T-helper 17 cell (primary cell): ENCODE measurements at regions not wholly inside any gene's neighbourhood (a gene's known extent, or its start where the extent isn't known, plus 50 kb on each side); places are given as distances from the start of the nearest gene placed in this dataset.

Source experiments
- ATAC-seq: fragments of 150-1000 bp; cut with Tn5 transposase; 2 replicates; pipeline ENCODE4 v1.10.0; 2021; ENCODE audit warnings: mild to moderate bottlenecking, moderate library complexity
- DNase-seq, 3 donors: peaks; one replicate each; pipeline versions ENCODE4 v3.0.0 to v3.0.0-alpha.2; 2020 to 2021
- H3K9me3 ChIP-seq: one replicate; pipeline ENCODE4 v1.7.0; 2013; ENCODE audit warnings: low read length, mild to moderate bottlenecking; ENCODE audit not compliant: control insufficient read depth, poor library complexity, severe bottlenecking
- H3K27ac Mint-ChIP-seq: one replicate; pipeline ENCODE4 v1.8.0; 2022; ENCODE audit warnings: mild to moderate bottlenecking, moderate library complexity, mixed read lengths
- H3K27me3 Mint-ChIP-seq: one replicate; pipeline ENCODE4 v1.8.0; 2022; ENCODE audit warnings: mixed read lengths
- H3K36me3 Mint-ChIP-seq: one replicate; pipeline ENCODE4 v1.8.0; 2022; ENCODE audit warnings: low read depth, mixed read lengths
- H3K4me1 Mint-ChIP-seq: one replicate; pipeline ENCODE4 v1.8.0; 2022; ENCODE audit warnings: mild to moderate bottlenecking, mixed read lengths
- H3K4me3 Mint-ChIP-seq: one replicate; pipeline ENCODE4 v1.8.0; 2022; ENCODE audit warnings: mild to moderate bottlenecking, moderate library complexity, mixed read lengths

GRCh38 chr14:98137131-98138025 is 1134.6 kb downstream of the BCL11B start:
- Mint-ChIP-seq H3K27ac (peak overlapping the region; percentile 97), H3K27me3 (no peaks in the 10 kb centered on the region), H3K36me3 (peaks cover 2% of the 10 kb centered on the region), H3K4me3 (peak overlapping the region; percentile 83), H3K4me1 (peaks cover 49% of the 10 kb centered on the region)
- DNase-seq (no peak), ATAC-seq (no peak)
- no peaks in the 10 kb centered on the region for H3K9me3 ChIP-seq

GRCh38 chr14:98138666-98139065 is 1133.3 kb downstream of the BCL11B start:
- H3K4me1 Mint-ChIP-seq: peaks cover 52% of the 10 kb centered on the region
- peak overlapping the region; percentile 74 for H3K4me3 Mint-ChIP-seq
- H3K27ac Mint-ChIP-seq: peak overlapping the region; percentile 97

GRCh38 chr14:98140862-98141530 is 1131.0 kb downstream of the BCL11B start:
- Mint-ChIP-seq H3K4me3 (peak overlapping the region; percentile 84), H3K36me3 (peaks cover 5% of the 10 kb centered on the region), H3K27ac (peak overlapping the region; percentile 97), H3K27me3 (no peaks in the 10 kb centered on the region), H3K4me1 (peaks cover 52% of the 10 kb centered on the region)
- ATAC-seq (peak; percentile 34), DNase-seq (no peak)
- no peaks in the 10 kb centered on the region for H3K9me3 ChIP-seq

More at GRCh38 chr14:98138666-98139065, 1133.3 kb downstream of the BCL11B start:
- ATAC-seq (peak; percentile 72), DNase-seq (peak; percentile 34 to 52 (median 40))
- peaks cover 5% of the 10 kb centered on the region for H3K36me3 Mint-ChIP-seq
- no peaks in the 10 kb centered on the region for H3K9me3 ChIP-seq
- no peaks in the 10 kb centered on the region for H3K27me3 Mint-ChIP-seq

GRCh38 chr14:98143566-98143965 is 1128.4 kb downstream of the BCL11B start:
- DNase-seq (no peak), ATAC-seq (no peak)
- no peaks in the 10 kb centered on the region for H3K9me3 ChIP-seq
- H3K27ac Mint-ChIP-seq: peak overlapping the region; percentile 97
- no peak overlapping the region for H3K4me3 Mint-ChIP-seq
- H3K27me3 Mint-ChIP-seq: no peaks in the 10 kb centered on the region
- peaks cover 39% of the 10 kb centered on the region for H3K4me1 Mint-ChIP-seq
- H3K36me3 Mint-ChIP-seq: peaks cover 3% of the 10 kb centered on the region

- H3K4me3 Mint-ChIP-seq: no peak overlapping the region
- peaks cover 3% of the 10 kb centered on the region for H3K36me3 Mint-ChIP-seq
- ATAC-seq (no peak), DNase-seq (no peak)
- H3K27ac Mint-ChIP-seq: no peak overlapping the region
- H3K9me3 ChIP-seq: no peaks in the 10 kb centered on the region
- no peaks in the 10 kb centered on the region for H3K27me3 Mint-ChIP-seq
- peaks cover 27% of the 10 kb centered on the region for H3K4me1 Mint-ChIP-seq
Measured at GRCh38 chr14:98144964-98145363, 1127.0 kb downstream of the BCL11B start.

- no peak overlapping the region for H3K4me3 Mint-ChIP-seq
- DNase-seq (no peak), ATAC-seq (no peak)
- H3K27me3 Mint-ChIP-seq: no peaks in the 10 kb centered on the region
- H3K27ac Mint-ChIP-seq: no peak overlapping the region
- H3K36me3 Mint-ChIP-seq: peaks cover 3% of the 10 kb centered on the region
- H3K4me1 Mint-ChIP-seq: peaks cover 26% of the 10 kb centered on the region
- no peaks in the 10 kb centered on the region for H3K9me3 ChIP-seq
Measured at GRCh38 chr14:98146416-98146815, 1125.6 kb downstream of the BCL11B start.

- H3K27ac Mint-ChIP-seq: no peak overlapping the region
- H3K4me1 Mint-ChIP-seq: peaks cover 17% of the 10 kb centered on the region
- no peaks in the 10 kb centered on the region for H3K36me3 Mint-ChIP-seq
- ATAC-seq (no peak), DNase-seq (no peak)
- H3K9me3 ChIP-seq: no peaks in the 10 kb centered on the region
- H3K4me3 Mint-ChIP-seq: no peak overlapping the region
- H3K27me3 Mint-ChIP-seq: no peaks in the 10 kb centered on the region
Measured at GRCh38 chr14:98154254-98154653, 1117.7 kb downstream of the BCL11B start.

- Mint-ChIP-seq H3K36me3 (no peaks in the 10 kb centered on the region), H3K27ac (no peak overlapping the region), H3K4me1 (peaks cover 8% of the 10 kb centered on the region), H3K27me3 (no peaks in the 10 kb centered on the region), H3K4me3 (no peak overlapping the region)
- ATAC-seq (no peak), DNase-seq (no peak)
- H3K9me3 ChIP-seq: no peaks in the 10 kb centered on the region
Measured at GRCh38 chr14:98156411-98156810, 1115.6 kb downstream of the BCL11B start.

GRCh38 chr14:98160901-98161300 is 1111.1 kb downstream of the BCL11B start:
- no peak overlapping the region for H3K4me3 Mint-ChIP-seq
- H3K4me1 Mint-ChIP-seq: peaks cover 17% of the 10 kb centered on the region
- peaks cover 3% of the 10 kb centered on the region for H3K36me3 Mint-ChIP-seq
- DNase-seq: no peak
- H3K9me3 ChIP-seq: no peaks in the 10 kb centered on the region
- H3K27me3 Mint-ChIP-seq: no peaks in the 10 kb centered on the region
- no peak overlapping the region for H3K27ac Mint-ChIP-seq
- no peak for ATAC-seq

- no peak overlapping the region for H3K4me3 Mint-ChIP-seq
Measured at GRCh38 chr14:98161356-98161755, 1110.6 kb downstream of the BCL11B start.

GRCh38 chr14:98162856-98163805 is 1108.9 kb downstream of the BCL11B start:
- no peak for ATAC-seq
- no peaks in the 10 kb centered on the region for H3K27me3 Mint-ChIP-seq
- no peaks in the 10 kb centered on the region for H3K9me3 ChIP-seq
- peak overlapping the region; percentile 10 for H3K27ac Mint-ChIP-seq
- H3K36me3 Mint-ChIP-seq: peaks cover 3% of the 10 kb centered on the region
- no peak for DNase-seq
- H3K4me3 Mint-ChIP-seq: no peak overlapping the region
- H3K4me1 Mint-ChIP-seq: peaks cover 20% of the 10 kb centered on the region

More at GRCh38 chr14:98161356-98161755, 1110.6 kb downstream of the BCL11B start:
- peaks cover 3% of the 10 kb centered on the region for H3K36me3 Mint-ChIP-seq
- peaks cover 14% of the 10 kb centered on the region for H3K4me1 Mint-ChIP-seq
- DNase-seq: no peak
- no peak for ATAC-seq
- H3K9me3 ChIP-seq: no peaks in the 10 kb centered on the region
- no peak overlapping the region for H3K27ac Mint-ChIP-seq
- no peaks in the 10 kb centered on the region for H3K27me3 Mint-ChIP-seq

- no peak for ATAC-seq
Measured at GRCh38 chr14:98163873-98164272, 1108.1 kb downstream of the BCL11B start.

GRCh38 chr14:98165976-98166375 is 1106.0 kb downstream of the BCL11B start:
- H3K9me3 ChIP-seq: peaks cover 2% of the 10 kb centered on the region
- Mint-ChIP-seq H3K4me1 (peaks cover 45% of the 10 kb centered on the region), H3K27me3 (no peaks in the 10 kb centered on the region), H3K4me3 (no peak overlapping the region), H3K36me3 (peaks cover 3% of the 10 kb centered on the region), H3K27ac (no peak overlapping the region)
- ATAC-seq: no peak
- no peak for DNase-seq

More at GRCh38 chr14:98163873-98164272, 1108.1 kb downstream of the BCL11B start:
- no peak for DNase-seq
- Mint-ChIP-seq H3K4me1 (peaks cover 27% of the 10 kb centered on the region), H3K4me3 (no peak overlapping the region), H3K36me3 (peaks cover 3% of the 10 kb centered on the region), H3K27me3 (no peaks in the 10 kb centered on the region), H3K27ac (peak overlapping the region; percentile 81)
- peaks cover 2% of the 10 kb centered on the region for H3K9me3 ChIP-seq
